ENCODE measurements at regions not wholly inside any gene's neighbourhood (a gene's known extent, or its start where the extent isn't known, plus 50 kb on each side); places are given as distances from the start of the nearest gene placed in this dataset.
"Not testable (repeated sequence)": the region's sequence is repeated elsewhere in the genome, so short reads cannot be mapped to it uniquely, and the experiment has no call there.

DNA sequence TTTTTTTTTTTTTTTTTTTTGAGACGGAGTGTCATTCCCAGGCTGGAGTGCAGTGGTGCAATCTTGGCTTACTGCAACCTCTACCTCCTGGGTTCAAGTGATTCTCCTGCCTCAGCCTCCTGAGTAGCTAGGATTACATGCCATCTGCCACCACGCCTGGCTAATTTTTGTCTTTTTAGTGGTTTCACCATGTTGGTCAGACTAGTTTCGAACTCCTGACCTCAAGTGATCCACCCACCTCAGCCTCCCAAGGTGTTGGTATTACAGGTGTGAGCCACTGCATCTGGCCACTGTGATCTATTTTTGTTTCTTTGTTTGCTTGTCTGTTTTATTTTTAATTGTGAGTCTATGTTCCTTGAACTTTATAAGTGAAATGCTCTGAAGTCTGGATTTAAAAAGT is 646.8 kb upstream of the RGS18 start:
- not testable (repeated sequence) for TF ChIP-seq HDGF (IDR thresholded peaks at IDR 0.05; ENCODE audit: borderline replicate concordance); ELF4 (IDR thresholded peaks at IDR 0.05); LEF1 (IDR thresholded peaks at IDR 0.05; ENCODE audit: borderline replicate concordance); FOXM1 (IDR thresholded peaks at IDR 0.05; ENCODE audit: borderline replicate concordance); TARDBP (IDR thresholded peaks at IDR 0.05); FOXK2 (IDR thresholded peaks at IDR 0.05); BHLHE40 (IDR thresholded peaks at IDR 0.05; ENCODE audit: borderline replicate concordance)
- TF ChIP-seq, protein P1, sequence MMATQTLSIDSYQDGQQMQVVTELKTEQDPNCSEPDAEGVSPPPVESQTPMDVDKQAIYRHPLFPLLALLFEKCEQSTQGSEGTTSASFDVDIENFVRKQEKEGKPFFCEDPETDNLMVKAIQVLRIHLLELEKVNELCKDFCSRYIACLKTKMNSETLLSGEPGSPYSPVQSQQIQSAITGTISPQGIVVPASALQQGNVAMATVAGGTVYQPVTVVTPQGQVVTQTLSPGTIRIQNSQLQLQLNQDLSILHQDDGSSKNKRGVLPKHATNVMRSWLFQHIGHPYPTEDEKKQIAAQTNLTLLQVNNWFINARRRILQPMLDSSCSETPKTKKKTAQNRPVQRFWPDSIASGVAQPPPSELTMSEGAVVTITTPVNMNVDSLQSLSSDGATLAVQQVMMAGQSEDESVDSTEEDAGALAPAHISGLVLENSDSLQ (IDR thresholded peaks at IDR 0.05), result not testable (repeated sequence)
